A549 (cell line): ENCODE measurements at regions not wholly inside any gene's neighbourhood (a gene's known extent, or its start where the extent isn't known, plus 50 kb on each side); places are given as distances from the start of the nearest gene placed in this dataset.
A peak's percentile ranks its signal among the peaks of the same experiment; 100 is the strongest.

Experiments used
- ATAC-seq, 2 experiments: fragments of 200-7000 bp in 1 of 2; fragments of >200 bp in 1 of 2; cut with Nextera tagmentation in 1 of 2; cut with Tn5 transposase in 1 of 2; 3 replicates each; pipeline versions ENCODE4 v1.8.0 to v1.9.1; 2018 to 2020; ENCODE audit warnings: mild to moderate bottlenecking in 1 of 2, moderate library complexity in 1 of 2
- CTCF ChIA-PET: fragments of 300-600 bp; sonication (Branson Sonifier 250); formaldehyde crosslinking; extraction: SDS; loops from one replicate; lab custom pipeline; 2021; ENCODE audit warnings: antibody characterized with exemption, inconsistent platforms; lab: Yijun Ruan, JAX
- POLR2A ChIA-PET: fragments of 350-600 bp; formaldehyde crosslinking; extraction: SDS; loops from one replicate; lab custom pipeline; 2021; ENCODE audit warnings: antibody characterized with exemption, inconsistent platforms; lab: Yijun Ruan, JAX
- DNase-seq, 2 experiments: peaks; one replicate each; pipeline versions ENCODE4 v3.0.0 to v3.0.0-alpha.2; 2011 to 2016; ENCODE audit warnings: low read depth in 1 of 2, low spot score in 1 of 2
- FAIRE-seq: peaks from 2 replicates; lab custom pipeline; 2011; peaks lifted over from hg19 to GRCh38; lab: Jason Lieb, UNC
- H3K27ac ChIP-seq, 2 experiments: fragments of >200 bp; sonication (Bioruptor Twin); formaldehyde crosslinking; 3 replicates each; pipeline ENCODE4 v1.5.1; 2016 to 2017
- H3K4me1 ChIP-seq: fragments of >200 bp; sonication (Bioruptor Twin); formaldehyde crosslinking; 3 replicates; pipeline ENCODE4 v1.6.1; 2016
- H3K4me2 ChIP-seq: fragments of >200 bp; sonication (Bioruptor Twin); formaldehyde crosslinking; 3 replicates; pipeline ENCODE4 v1.6.1; 2016
- H3K4me3 ChIP-seq: fragments of >200 bp; sonication (Bioruptor Twin); formaldehyde crosslinking; 3 replicates; pipeline ENCODE4 v1.5.1; 2016
- H3K9me3 ChIP-seq: fragments of >200 bp; sonication (Bioruptor Twin); formaldehyde crosslinking; 3 replicates; pipeline ENCODE4 v1.6.1; 2016
- CBX8 ChIP-seq: fragments of 200-600 bp; sonication (generic); IDR thresholded peaks from 2 replicates; pipeline ENCODE4 v1.6.1; 2016
- CEBPB ChIP-seq, 2 experiments: fragments of >200 bp in 1 of 2; sonication (Bioruptor Twin) in 1 of 2; formaldehyde crosslinking in 1 of 2; IDR thresholded peaks; 2 replicates each; pipeline ENCODE4 v1.6.1; 2012 to 2016
- CHD2 ChIP-seq: fragments of 150-350 bp; IDR thresholded peaks from 2 replicates; pipeline ENCODE4 v1.6.1; 2014; ENCODE audit warnings: low read length; ENCODE audit not compliant: partially characterized antibody
- CHD4 ChIP-seq: fragments of 200-600 bp; sonication (generic); IDR thresholded peaks from 2 replicates; pipeline ENCODE4 v1.6.1; 2016; ENCODE audit warnings: antibody characterized with exemption, mild to moderate bottlenecking, borderline replicate concordance
- HOXA7 ChIP-seq: fragments of 250-450 bp; sonication (Bioruptor Pico); IDR thresholded peaks from 2 replicates; pipeline ENCODE4 v1.5.0; 2020; ENCODE audit warnings: mild to moderate bottlenecking, moderate library complexity
- KDM1A ChIP-seq: fragments of 200-600 bp; sonication (generic); IDR thresholded peaks from 2 replicates; pipeline ENCODE4 v1.6.1; 2016; ENCODE audit warnings: low read depth, mild to moderate bottlenecking
- KDM5A ChIP-seq: fragments of 200-600 bp; sonication (generic); IDR thresholded peaks from 2 replicates; pipeline ENCODE4 v1.6.1; 2016; ENCODE audit warnings: antibody characterized with exemption, mild to moderate bottlenecking
- MAFK ChIP-seq: fragments of 450-650 bp; IDR thresholded peaks from 2 replicates; pipeline ENCODE4 v1.6.1; 2014; ENCODE audit not compliant: partially characterized antibody
- NFE2L2 ChIP-seq: fragments of 150-350 bp; conservative IDR thresholded peaks from 2 replicates; pipeline ENCODE4 v1.6.1; 2014; ENCODE audit warnings: low read length
- NPAS2 ChIP-seq: fragments of 250-450 bp; sonication (Bioruptor Pico); IDR thresholded peaks from 2 replicates; pipeline ENCODE4 v1.8.0; 2022; ENCODE audit warnings: mild to moderate bottlenecking, moderate library complexity, borderline replicate concordance
- PHF8 ChIP-seq: fragments of 200-600 bp; sonication (generic); IDR thresholded peaks from 2 replicates; pipeline ENCODE4 v1.6.1; 2016; ENCODE audit warnings: low read depth, mild to moderate bottlenecking, antibody characterized with exemption, moderate library complexity, borderline replicate concordance
- POLR2A ChIP-seq: IDR thresholded peaks from 2 replicates; pipeline ENCODE4 v1.6.1; 2012; ENCODE audit warnings: mild to moderate bottlenecking, low read length
- RARB ChIP-seq: fragments of 250-450 bp; sonication (Bioruptor Pico); IDR thresholded peaks from 2 replicates; pipeline ENCODE4 v1.8.0; 2021; ENCODE audit warnings: mild to moderate bottlenecking, moderate library complexity
- RCOR1 ChIP-seq: fragments of 150-350 bp; IDR thresholded peaks from 2 replicates; pipeline ENCODE4 v1.6.1; 2014; ENCODE audit warnings: antibody characterized with exemption, low read length, low read depth
- RFX5 ChIP-seq: fragments of 450-650 bp; IDR thresholded peaks from 2 replicates; pipeline ENCODE4 v1.7.1; 2014; ENCODE audit warnings: antibody characterized with exemption, mild to moderate bottlenecking, moderate library complexity
- TFCP2L1 ChIP-seq: fragments of 250-450 bp; sonication (Bioruptor Pico); IDR thresholded peaks from 2 replicates; pipeline ENCODE4 v1.5.0; 2021; ENCODE audit warnings: mild to moderate bottlenecking
- TP53 ChIP-seq: fragments of 250-450 bp; sonication (Bioruptor Pico); IDR thresholded peaks from 2 replicates; pipeline ENCODE4 v1.5.0; 2021; ENCODE audit warnings: mild to moderate bottlenecking, moderate library complexity
- ZC3H11A ChIP-seq: fragments of 450-650 bp; IDR thresholded peaks from 2 replicates; pipeline ENCODE4 v1.6.1; 2014; ENCODE audit warnings: antibody characterized with exemption, mild to moderate bottlenecking
- ZFP36 ChIP-seq: fragments of 450-650 bp; IDR thresholded peaks from 2 replicates; pipeline ENCODE4 v1.6.1; 2014; ENCODE audit warnings: borderline replicate concordance; ENCODE audit not compliant: partially characterized antibody
- ZNF302 ChIP-seq: fragments of 250-450 bp; sonication (Bioruptor Pico); IDR thresholded peaks from 2 replicates; pipeline ENCODE4 v1.9.0; 2021; ENCODE audit warnings: inconsistent platforms, mild to moderate bottlenecking, moderate library complexity
- ZSCAN20 ChIP-seq: fragments of 250-450 bp; sonication (Bioruptor Pico); IDR thresholded peaks from 2 replicates; pipeline ENCODE4 v1.8.0; 2022; ENCODE audit warnings: mild to moderate bottlenecking, moderate library complexity
- WGBS: methylation state at CpG from one replicate; pipeline ENCODE4 v1.1.6; 2017; ENCODE audit errors: missing lambda C conversion rate; 5-methylcytosine and 5-hydroxymethylcytosine counted together
- TF ChIP-seq, protein P1 (sequence below): IDR thresholded peaks from 2 replicates; pipeline ENCODE4 v1.6.1; 2012; ENCODE audit warnings: low read depth, borderline replicate concordance
- TF ChIP-seq, protein P2 (sequence below): fragments of 150-350 bp; IDR thresholded peaks from 2 replicates; pipeline ENCODE4 v1.6.1; 2014; ENCODE audit warnings: low read depth, mild to moderate bottlenecking, low read length
- TF ChIP-seq, protein P3 (sequence below): fragments of 450-650 bp; IDR thresholded peaks from 2 replicates; pipeline ENCODE4 v1.6.1; 2014; ENCODE audit warnings: antibody characterized with exemption
- TF ChIP-seq, protein P4 (sequence below): fragments of 200-600 bp; sonication (generic); IDR thresholded peaks from 2 replicates; pipeline ENCODE4 v1.6.1; 2016; ENCODE audit warnings: antibody characterized with exemption, mild to moderate bottlenecking, moderate library complexity
- TF ChIP-seq, protein P5 (sequence below): fragments of 250-450 bp; sonication (Bioruptor Pico); IDR thresholded peaks from 2 replicates; pipeline ENCODE4 v1.5.0; 2021; ENCODE audit warnings: mild to moderate bottlenecking, moderate library complexity, borderline replicate concordance

DNA sequence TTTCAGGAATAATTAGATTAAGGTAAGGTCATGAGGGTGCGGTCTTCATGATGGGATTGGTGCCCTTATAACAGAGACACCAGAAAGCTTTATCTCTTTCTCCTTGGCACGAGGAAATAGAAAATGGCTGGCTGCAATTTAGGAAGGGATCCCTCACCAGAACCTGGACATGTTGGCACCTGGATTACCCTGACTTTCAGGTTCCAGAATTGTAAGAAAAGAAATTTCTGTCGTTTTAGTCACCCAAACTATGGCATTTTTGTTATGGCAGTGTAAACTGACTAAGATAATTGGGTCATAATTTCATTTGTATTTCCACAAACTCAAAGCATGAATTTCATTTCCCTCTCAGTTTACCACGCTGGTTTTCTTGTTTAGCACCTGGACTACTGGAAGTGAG lies 473.6 kb downstream of the PTH2R start:
- WGBS, result 5% methylated on average over 4 of the region's 4 CpGs
- CTCF ChIA-PET, result interaction anchor here (1.4 kb wide), 1 partner anchor 10 kb away, joined by 3 read pairs; no protein-coding TSS in a partner anchor
- no peak for FAIRE-seq

DNA sequence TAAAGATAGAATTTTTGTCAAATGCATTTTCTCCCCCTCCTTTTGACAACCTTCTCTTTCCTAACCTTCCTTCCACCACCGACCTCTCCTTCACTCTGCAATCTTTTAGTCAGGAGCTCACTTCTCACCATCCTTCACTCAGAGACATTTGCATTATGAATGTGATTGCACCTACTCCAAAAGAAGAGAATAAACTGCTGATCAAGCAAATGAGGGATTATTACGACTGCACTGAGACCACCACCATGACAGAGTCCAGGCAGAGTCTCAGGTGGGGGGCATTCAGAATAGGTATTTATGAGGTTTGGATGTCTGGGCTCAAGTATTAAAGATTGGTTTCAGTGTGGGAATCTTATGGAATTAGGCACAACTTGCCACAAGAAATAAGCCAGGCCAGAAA lies 483.9 kb downstream of the PTH2R start:
- no peak overlapping the region for H3K4me2 ChIP-seq
- 4% methylated on average over 2 of the region's 2 CpGs for WGBS
- H3K4me3 ChIP-seq, result no peak overlapping the region
- no peaks in the 10 kb centered on the region for H3K9me3 ChIP-seq
- H3K4me1 ChIP-seq, result no peaks in the 10 kb centered on the region
- ChIA-PET POLR2A (no interaction called here), CTCF (no interaction called here)
- H3K27ac ChIP-seq, result no peak overlapping the region
- FAIRE-seq (no peak), DNase-seq (no peak), ATAC-seq (no peak)
- TF ChIP-seq POLR2A (no peak), MAFK (peak; percentile 74)

More for the DNA sequence above, 473.6 kb downstream of the PTH2R start:
- no peak overlapping the region for H3K27ac ChIP-seq
- H3K4me2 ChIP-seq, result no peak overlapping the region
- POLR2A ChIA-PET, result no interaction called here
- H3K4me1 ChIP-seq, result no peaks in the 10 kb centered on the region
- no peak for ATAC-seq
- no peaks in the 10 kb centered on the region for H3K9me3 ChIP-seq
- no peak for TF ChIP-seq ZSCAN20 (CRISPR knock-in tag)
- TF ChIP-seq TFCP2L1, result no peak
- no peak for TF ChIP-seq RCOR1
- TF ChIP-seq HOXA7, result no peak
- no peak for TF ChIP-seq RARB (CRISPR knock-in tag)
- TF ChIP-seq TP53, result no peak
- TF ChIP-seq, protein P1, sequence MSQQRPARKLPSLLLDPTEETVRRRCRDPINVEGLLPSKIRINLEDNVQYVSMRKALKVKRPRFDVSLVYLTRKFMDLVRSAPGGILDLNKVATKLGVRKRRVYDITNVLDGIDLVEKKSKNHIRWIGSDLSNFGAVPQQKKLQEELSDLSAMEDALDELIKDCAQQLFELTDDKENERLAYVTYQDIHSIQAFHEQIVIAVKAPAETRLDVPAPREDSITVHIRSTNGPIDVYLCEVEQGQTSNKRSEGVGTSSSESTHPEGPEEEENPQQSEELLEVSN, result no peak
- no peak for TF ChIP-seq ZC3H11A
- TF ChIP-seq ZNF302 (CRISPR knock-in tag), result no peak
- TF ChIP-seq PHF8, result no peak
- no peak for TF ChIP-seq CEBPB (IDR thresholded peaks at IDR 0.05)
- no peak for TF ChIP-seq RFX5
- TF ChIP-seq, all 56 proteins: peak for 0
- no peak for DNase-seq
- no peak overlapping the region for H3K4me3 ChIP-seq

DNA sequence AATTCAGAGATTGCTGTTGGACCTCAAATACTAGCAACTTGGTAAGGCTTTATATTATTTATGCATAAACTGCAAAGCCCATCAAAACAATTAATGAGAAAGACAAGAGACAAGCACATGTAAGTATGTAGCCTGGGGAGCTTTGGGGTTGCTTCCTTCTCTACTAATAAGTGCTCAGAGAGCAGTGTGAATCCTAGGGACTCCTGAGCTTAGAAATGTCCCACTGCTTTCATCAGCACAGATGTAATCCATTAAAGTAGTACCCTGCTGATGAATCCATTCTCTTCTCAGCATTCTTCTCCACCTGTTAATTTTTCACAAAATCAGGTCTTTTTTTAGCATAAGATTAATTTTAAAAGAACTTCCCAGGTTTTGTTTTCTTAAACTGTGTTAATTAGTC lies 485.6 kb downstream of the PTH2R start:
- FAIRE-seq, result no peak

More for the DNA sequence above, 485.6 kb downstream of the PTH2R start:
- DNase-seq (no peak), ATAC-seq (no peak)
- CTCF ChIA-PET, result no interaction called here
- POLR2A ChIA-PET, result no interaction called here
- Histone ChIP-seq H3K4me3 (no peak overlapping the region), H3K27ac (no peak overlapping the region), H3K9me3 (no peaks in the 10 kb centered on the region), H3K4me2 (no peak overlapping the region), H3K4me1 (no peaks in the 10 kb centered on the region)
- no peak for TF ChIP-seq CHD4
- no peak for TF ChIP-seq ZFP36
- TF ChIP-seq MAFK, result no peak
- TF ChIP-seq TP53, result no peak
- no peak for TF ChIP-seq ZNF302 (CRISPR knock-in tag)
- TF ChIP-seq HOXA7, result no peak
- TF ChIP-seq NFE2L2, result no peak
- TF ChIP-seq, protein P2, sequence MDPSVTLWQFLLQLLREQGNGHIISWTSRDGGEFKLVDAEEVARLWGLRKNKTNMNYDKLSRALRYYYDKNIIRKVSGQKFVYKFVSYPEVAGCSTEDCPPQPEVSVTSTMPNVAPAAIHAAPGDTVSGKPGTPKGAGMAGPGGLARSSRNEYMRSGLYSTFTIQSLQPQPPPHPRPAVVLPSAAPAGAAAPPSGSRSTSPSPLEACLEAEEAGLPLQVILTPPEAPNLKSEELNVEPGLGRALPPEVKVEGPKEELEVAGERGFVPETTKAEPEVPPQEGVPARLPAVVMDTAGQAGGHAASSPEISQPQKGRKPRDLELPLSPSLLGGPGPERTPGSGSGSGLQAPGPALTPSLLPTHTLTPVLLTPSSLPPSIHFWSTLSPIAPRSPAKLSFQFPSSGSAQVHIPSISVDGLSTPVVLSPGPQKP, result no peak
- TF ChIP-seq, protein P3, sequence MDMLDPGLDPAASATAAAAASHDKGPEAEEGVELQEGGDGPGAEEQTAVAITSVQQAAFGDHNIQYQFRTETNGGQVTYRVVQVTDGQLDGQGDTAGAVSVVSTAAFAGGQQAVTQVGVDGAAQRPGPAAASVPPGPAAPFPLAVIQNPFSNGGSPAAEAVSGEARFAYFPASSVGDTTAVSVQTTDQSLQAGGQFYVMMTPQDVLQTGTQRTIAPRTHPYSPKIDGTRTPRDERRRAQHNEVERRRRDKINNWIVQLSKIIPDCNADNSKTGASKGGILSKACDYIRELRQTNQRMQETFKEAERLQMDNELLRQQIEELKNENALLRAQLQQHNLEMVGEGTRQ, result no peak
- no peak for TF ChIP-seq CHD2
- no peak for TF ChIP-seq NPAS2
- no peak for TF ChIP-seq KDM1A
- TF ChIP-seq, protein P4, sequence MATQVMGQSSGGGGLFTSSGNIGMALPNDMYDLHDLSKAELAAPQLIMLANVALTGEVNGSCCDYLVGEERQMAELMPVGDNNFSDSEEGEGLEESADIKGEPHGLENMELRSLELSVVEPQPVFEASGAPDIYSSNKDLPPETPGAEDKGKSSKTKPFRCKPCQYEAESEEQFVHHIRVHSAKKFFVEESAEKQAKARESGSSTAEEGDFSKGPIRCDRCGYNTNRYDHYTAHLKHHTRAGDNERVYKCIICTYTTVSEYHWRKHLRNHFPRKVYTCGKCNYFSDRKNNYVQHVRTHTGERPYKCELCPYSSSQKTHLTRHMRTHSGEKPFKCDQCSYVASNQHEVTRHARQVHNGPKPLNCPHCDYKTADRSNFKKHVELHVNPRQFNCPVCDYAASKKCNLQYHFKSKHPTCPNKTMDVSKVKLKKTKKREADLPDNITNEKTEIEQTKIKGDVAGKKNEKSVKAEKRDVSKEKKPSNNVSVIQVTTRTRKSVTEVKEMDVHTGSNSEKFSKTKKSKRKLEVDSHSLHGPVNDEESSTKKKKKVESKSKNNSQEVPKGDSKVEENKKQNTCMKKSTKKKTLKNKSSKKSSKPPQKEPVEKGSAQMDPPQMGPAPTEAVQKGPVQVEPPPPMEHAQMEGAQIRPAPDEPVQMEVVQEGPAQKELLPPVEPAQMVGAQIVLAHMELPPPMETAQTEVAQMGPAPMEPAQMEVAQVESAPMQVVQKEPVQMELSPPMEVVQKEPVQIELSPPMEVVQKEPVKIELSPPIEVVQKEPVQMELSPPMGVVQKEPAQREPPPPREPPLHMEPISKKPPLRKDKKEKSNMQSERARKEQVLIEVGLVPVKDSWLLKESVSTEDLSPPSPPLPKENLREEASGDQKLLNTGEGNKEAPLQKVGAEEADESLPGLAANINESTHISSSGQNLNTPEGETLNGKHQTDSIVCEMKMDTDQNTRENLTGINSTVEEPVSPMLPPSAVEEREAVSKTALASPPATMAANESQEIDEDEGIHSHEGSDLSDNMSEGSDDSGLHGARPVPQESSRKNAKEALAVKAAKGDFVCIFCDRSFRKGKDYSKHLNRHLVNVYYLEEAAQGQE, result no peak
- TF ChIP-seq, protein P5, sequence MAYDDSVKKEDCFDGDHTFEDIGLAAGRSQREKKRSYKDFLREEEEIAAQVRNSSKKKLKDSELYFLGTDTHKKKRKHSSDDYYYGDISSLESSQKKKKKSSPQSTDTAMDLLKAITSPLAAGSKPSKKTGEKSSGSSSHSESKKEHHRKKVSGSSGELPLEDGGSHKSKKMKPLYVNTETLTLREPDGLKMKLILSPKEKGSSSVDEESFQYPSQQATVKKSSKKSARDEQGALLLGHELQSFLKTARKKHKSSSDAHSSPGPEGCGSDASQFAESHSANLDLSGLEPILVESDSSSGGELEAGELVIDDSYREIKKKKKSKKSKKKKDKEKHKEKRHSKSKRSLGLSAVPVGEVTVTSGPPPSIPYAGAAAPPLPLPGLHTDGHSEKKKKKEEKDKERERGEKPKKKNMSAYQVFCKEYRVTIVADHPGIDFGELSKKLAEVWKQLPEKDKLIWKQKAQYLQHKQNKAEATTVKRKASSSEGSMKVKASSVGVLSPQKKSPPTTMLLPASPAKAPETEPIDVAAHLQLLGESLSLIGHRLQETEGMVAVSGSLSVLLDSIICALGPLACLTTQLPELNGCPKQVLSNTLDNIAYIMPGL (CRISPR knock-in tag), result no peak
- no peak for TF ChIP-seq TFCP2L1
- no peak for TF ChIP-seq KDM5A
- no peak for TF ChIP-seq CBX8
- TF ChIP-seq ZSCAN20 (CRISPR knock-in tag), result no peak
